ENCODE measurements at regions not wholly inside any gene's neighbourhood (a gene's known extent, or its start where the extent isn't known, plus 50 kb on each side); places are given as distances from the start of the nearest gene placed in this dataset.
"Not testable (repeated sequence)": the region's sequence is repeated elsewhere in the genome, so short reads cannot be mapped to it uniquely, and the experiment has no call there.

DNA sequence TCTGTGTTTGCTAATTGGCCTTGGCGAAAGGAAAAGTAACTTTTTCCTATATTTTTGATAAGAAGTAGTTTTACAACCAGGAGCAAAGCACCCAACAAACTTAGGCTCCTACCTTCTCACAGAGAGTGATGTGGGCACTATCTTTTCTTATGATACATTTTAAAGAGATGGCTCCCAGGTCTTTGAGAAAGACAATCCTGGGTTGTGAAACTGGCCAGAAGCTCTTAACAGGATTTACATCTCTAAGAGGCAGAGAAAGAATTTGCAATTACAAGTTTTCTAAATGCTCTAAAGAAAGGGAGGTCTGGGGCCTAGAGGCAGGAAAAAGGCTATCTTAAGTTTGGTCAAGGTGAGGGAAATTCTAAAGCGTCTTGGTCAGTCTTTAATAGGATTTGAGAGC, 609.7 kb downstream of the VGLL3 start:
- Histone ChIP-seq H3K27me3 (replicated peaks; ENCODE audit: insufficient read depth) (no peaks in the 10 kb centered on the region), H3K36me3 (no peaks in the 10 kb centered on the region), H3K9me3 (no peaks in the 10 kb centered on the region), H3K4me1 (replicated peaks) (no peaks in the 10 kb centered on the region), H3K27ac (no peak overlapping the region), H3K4me3 (no peak overlapping the region)
- TF ChIP-seq POLR2A (IDR thresholded peaks at IDR 0.05): no peak
- TF ChIP-seq POLR2AphosphoS5 (IDR thresholded peaks at IDR 0.05): no peak
- TF ChIP-seq, protein P1, sequence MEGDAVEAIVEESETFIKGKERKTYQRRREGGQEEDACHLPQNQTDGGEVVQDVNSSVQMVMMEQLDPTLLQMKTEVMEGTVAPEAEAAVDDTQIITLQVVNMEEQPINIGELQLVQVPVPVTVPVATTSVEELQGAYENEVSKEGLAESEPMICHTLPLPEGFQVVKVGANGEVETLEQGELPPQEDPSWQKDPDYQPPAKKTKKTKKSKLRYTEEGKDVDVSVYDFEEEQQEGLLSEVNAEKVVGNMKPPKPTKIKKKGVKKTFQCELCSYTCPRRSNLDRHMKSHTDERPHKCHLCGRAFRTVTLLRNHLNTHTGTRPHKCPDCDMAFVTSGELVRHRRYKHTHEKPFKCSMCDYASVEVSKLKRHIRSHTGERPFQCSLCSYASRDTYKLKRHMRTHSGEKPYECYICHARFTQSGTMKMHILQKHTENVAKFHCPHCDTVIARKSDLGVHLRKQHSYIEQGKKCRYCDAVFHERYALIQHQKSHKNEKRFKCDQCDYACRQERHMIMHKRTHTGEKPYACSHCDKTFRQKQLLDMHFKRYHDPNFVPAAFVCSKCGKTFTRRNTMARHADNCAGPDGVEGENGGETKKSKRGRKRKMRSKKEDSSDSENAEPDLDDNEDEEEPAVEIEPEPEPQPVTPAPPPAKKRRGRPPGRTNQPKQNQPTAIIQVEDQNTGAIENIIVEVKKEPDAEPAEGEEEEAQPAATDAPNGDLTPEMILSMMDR (IDR thresholded peaks at IDR 0.05): no peak
- WGBS: 91% methylated on average over 2 of the region's 2 CpGs
- DNase-seq (ENCODE audit: low spot score): no peak
- intact Hi-C loops (cut with DNase I): no loop called here

GRCh38 chr3:86379280-86379679, 611.7 kb downstream of the VGLL3 start:
- Histone ChIP-seq H3K27me3 (replicated peaks; ENCODE audit: insufficient read depth) (no peaks in the 10 kb centered on the region), H3K27ac (no peak overlapping the region), H3K4me3 (no peak overlapping the region), H3K9me3 (no peaks in the 10 kb centered on the region), H3K4me1 (replicated peaks) (no peaks in the 10 kb centered on the region), H3K36me3 (no peaks in the 10 kb centered on the region)
- no peak for DNase-seq (ENCODE audit: low spot score)
- intact Hi-C loops (cut with DNase I): no loop called here
- WGBS: 83% methylated on average over 2 of the region's 2 CpGs
- TF ChIP-seq POLR2AphosphoS5 (IDR thresholded peaks at IDR 0.05): no peak
- no peak for TF ChIP-seq POLR2A (IDR thresholded peaks at IDR 0.05)
- TF ChIP-seq, protein P1 (IDR thresholded peaks at IDR 0.05): no peak

- H3K4me1 ChIP-seq (replicated peaks): no peaks in the 10 kb centered on the region
- no peaks in the 10 kb centered on the region for H3K9me3 ChIP-seq
- no peak for TF ChIP-seq POLR2A (IDR thresholded peaks at IDR 0.05)
- TF ChIP-seq, protein P1 (IDR thresholded peaks at IDR 0.05): no peak
- no peak for TF ChIP-seq POLR2AphosphoS5 (IDR thresholded peaks at IDR 0.05)
- WGBS: 72% methylated on average over 2 of the region's 2 CpGs
- no peak overlapping the region for H3K4me3 ChIP-seq
- no peaks in the 10 kb centered on the region for H3K27me3 ChIP-seq (replicated peaks; ENCODE audit: insufficient read depth)
- DNase-seq (ENCODE audit: low spot score): no peak
- intact Hi-C loops (cut with DNase I): no loop called here
- H3K36me3 ChIP-seq: no peaks in the 10 kb centered on the region
- H3K27ac ChIP-seq: no peak overlapping the region
Measured at GRCh38 chr3:86378829-86379228, 612.1 kb downstream of the VGLL3 start.

- WGBS: 97% methylated on average over 6 of the region's 6 CpGs
- intact Hi-C loops (cut with DNase I); H3K4me3 ChIP-seq: not testable (repeated sequence)
Measured at GRCh38 chr3:86335566-86335965, 655.4 kb downstream of the VGLL3 start.

GRCh38 chr3:86333636-86334035, 657.3 kb downstream of the VGLL3 start:
- Histone ChIP-seq H3K4me3 (no peak overlapping the region), H3K27me3 (replicated peaks; ENCODE audit: insufficient read depth) (no peaks in the 10 kb centered on the region), H3K27ac (no peak overlapping the region), H3K9me3 (no peaks in the 10 kb centered on the region), H3K4me1 (replicated peaks) (no peaks in the 10 kb centered on the region), H3K36me3 (no peaks in the 10 kb centered on the region)
- TF ChIP-seq POLR2A (IDR thresholded peaks at IDR 0.05): no peak
- TF ChIP-seq POLR2AphosphoS5 (IDR thresholded peaks at IDR 0.05): no peak
- TF ChIP-seq, protein P1 (IDR thresholded peaks at IDR 0.05): no peak
- no peak for DNase-seq (ENCODE audit: low spot score)
- intact Hi-C loops (cut with DNase I): no loop called here
- 96% methylated on average over 3 of the region's 3 CpGs for WGBS

More at GRCh38 chr3:86335566-86335965, 655.4 kb downstream of the VGLL3 start:
- not testable (repeated sequence) for H3K27me3 ChIP-seq (replicated peaks; ENCODE audit: insufficient read depth); H3K4me1 ChIP-seq (replicated peaks); H3K27ac ChIP-seq; H3K9me3 ChIP-seq; H3K36me3 ChIP-seq; DNase-seq (ENCODE audit: low spot score)
